ENCODE measurements at regions not wholly inside any gene's neighbourhood (a gene's known extent, or its start where the extent isn't known, plus 50 kb on each side); places are given as distances from the start of the nearest gene placed in this dataset.

- TF ChIP-seq CTCF (IDR thresholded peaks at IDR 0.05), result no peak
- no peak overlapping the region for H3K4me3 ChIP-seq (ENCODE audit: low read depth in 1 of 2, low read length in 1 of 2)
- no peaks in the 10 kb centered on the region for H3K9me3 ChIP-seq
- H3K36me3 ChIP-seq, result no peaks in the 10 kb centered on the region
- H3K27ac ChIP-seq, result no peak overlapping the region
- H3K27me3 ChIP-seq, result no peaks in the 10 kb centered on the region
- H3K4me1 ChIP-seq (ENCODE audit: control insufficient read depth in 1 of 2, insufficient read depth in 1 of 2, low read depth in 1 of 2, low read length in 1 of 2), result no peaks in the 10 kb centered on the region
These were observed 178.0 kb upstream of the DMRT1 start for GRCh38 chr9:663541-663940.

DNA sequence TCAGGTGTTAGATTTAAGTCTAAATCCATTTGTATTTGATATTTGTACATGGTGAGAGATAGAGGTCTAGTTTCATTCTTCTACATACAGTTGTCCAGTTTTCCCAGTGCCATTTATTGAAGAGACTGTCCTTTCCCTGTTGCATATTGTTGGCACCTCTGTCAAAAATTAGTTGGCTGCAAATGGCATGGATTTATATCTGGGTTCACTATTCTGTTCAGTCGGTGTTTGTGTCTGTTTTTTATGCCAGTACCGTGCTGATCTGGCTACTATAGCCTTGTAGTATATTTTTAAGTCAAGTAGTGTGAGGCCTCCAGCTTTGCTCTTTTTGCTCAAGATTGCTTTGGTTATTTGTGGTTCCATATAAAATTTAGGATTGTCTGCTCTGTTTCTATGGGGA, 176.2 kb upstream of the DMRT1 start:
- no peak for TF ChIP-seq CTCF (IDR thresholded peaks at IDR 0.05)
- no peaks in the 10 kb centered on the region for H3K4me1 ChIP-seq (ENCODE audit: control insufficient read depth in 1 of 2, insufficient read depth in 1 of 2, low read depth in 1 of 2, low read length in 1 of 2)
- H3K27me3 ChIP-seq, result no peaks in the 10 kb centered on the region
- no peak overlapping the region for H3K27ac ChIP-seq
- H3K4me3 ChIP-seq (ENCODE audit: low read depth in 1 of 2, low read length in 1 of 2), result no peak overlapping the region
- no peaks in the 10 kb centered on the region for H3K9me3 ChIP-seq
- H3K36me3 ChIP-seq, result no peaks in the 10 kb centered on the region

- Histone ChIP-seq H3K4me1 (ENCODE audit: control insufficient read depth in 1 of 2, insufficient read depth in 1 of 2, low read depth in 1 of 2, low read length in 1 of 2) (no peaks in the 10 kb centered on the region), H3K27ac (no peak overlapping the region), H3K4me3 (ENCODE audit: low read depth in 1 of 2, low read length in 1 of 2) (no peak overlapping the region), H3K36me3 (no peaks in the 10 kb centered on the region), H3K9me3 (no peaks in the 10 kb centered on the region), H3K27me3 (no peaks in the 10 kb centered on the region)
- TF ChIP-seq CTCF (IDR thresholded peaks at IDR 0.05), result no peak
These were observed 169.5 kb upstream of the DMRT1 start for GRCh38 chr9:671997-672396.

GRCh38 chr9:672851-673250, 168.6 kb upstream of the DMRT1 start:
- TF ChIP-seq CTCF (IDR thresholded peaks at IDR 0.05), result no peak
- H3K4me1 ChIP-seq (ENCODE audit: control insufficient read depth in 1 of 2, insufficient read depth in 1 of 2, low read depth in 1 of 2, low read length in 1 of 2), result peaks cover 0 to 4% of the 10 kb centered on the region in 2 experiments
- no peak overlapping the region for H3K27ac ChIP-seq
- no peaks in the 10 kb centered on the region for H3K9me3 ChIP-seq
- no peak overlapping the region for H3K4me3 ChIP-seq (ENCODE audit: low read depth in 1 of 2, low read length in 1 of 2)
- no peaks in the 10 kb centered on the region for H3K36me3 ChIP-seq
- H3K27me3 ChIP-seq, result no peaks in the 10 kb centered on the region

DNA sequence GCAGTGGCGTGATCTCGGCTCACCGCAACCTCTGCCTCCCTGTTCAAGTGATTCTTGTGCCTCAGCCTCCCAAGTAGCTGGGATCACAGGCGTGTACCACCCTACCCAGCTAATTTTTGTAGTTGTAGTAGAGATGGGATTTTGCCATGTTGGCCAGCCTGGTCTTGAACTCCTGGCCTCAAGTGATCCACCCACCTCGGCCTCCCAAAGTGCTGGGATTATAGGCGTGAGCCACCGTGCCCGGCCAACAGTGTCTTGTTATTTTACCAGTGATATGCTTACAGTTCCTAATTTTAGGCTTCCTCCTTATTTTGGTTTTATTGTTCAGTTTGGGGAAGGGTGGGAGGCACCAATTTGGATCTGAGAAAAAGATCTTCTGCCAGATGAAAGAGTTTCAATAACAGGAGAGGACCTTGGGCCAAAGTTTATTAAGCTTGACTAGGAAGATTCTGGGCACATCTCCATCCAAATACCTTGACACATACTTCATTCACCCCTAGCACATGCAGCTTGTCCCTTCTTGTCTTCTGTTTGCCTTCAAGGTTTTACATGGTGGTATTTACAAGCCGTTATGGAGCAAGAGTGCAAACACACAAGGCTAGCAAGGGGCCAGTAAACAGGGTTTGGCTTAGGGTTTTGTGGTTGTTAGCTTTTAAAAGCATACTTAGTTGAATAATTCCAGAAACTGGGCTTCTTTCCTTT, 168.1 kb upstream of the DMRT1 start:
- no peak for TF ChIP-seq CTCF (IDR thresholded peaks at IDR 0.05)
- H3K9me3 ChIP-seq, result no peaks in the 10 kb centered on the region
- H3K4me3 ChIP-seq (ENCODE audit: low read depth in 1 of 2, low read length in 1 of 2), result no peak overlapping the region
- no peaks in the 10 kb centered on the region for H3K27me3 ChIP-seq
- H3K4me1 ChIP-seq (ENCODE audit: control insufficient read depth in 1 of 2, insufficient read depth in 1 of 2, low read depth in 1 of 2, low read length in 1 of 2), result peaks cover 0 to 6% of the 10 kb centered on the region in 2 experiments
- no peaks in the 10 kb centered on the region for H3K36me3 ChIP-seq
- H3K27ac ChIP-seq, result no peak overlapping the region
